SKM-1 (cell line): ENCODE measurements at regions not wholly inside any gene's neighbourhood (a gene's known extent, or its start where the extent isn't known, plus 50 kb on each side); places are given as distances from the start of the nearest gene placed in this dataset.

Source experiments
- DNase-seq: peaks from one replicate; lab custom pipeline; 2025; ENCODE audit not compliant: unreplicated experiment; lab: John Stamatoyannopoulos, UW

GRCh38 chr6:137816688-137817618, 50.1 kb upstream of the TNFAIP3 start:
- DNase-seq, result no peak
